NCI-H1694 treated with DMSO at 0.1 percent for 48 hours (cell line): ENCODE measurements at regions not wholly inside any gene's neighbourhood (a gene's known extent, or its start where the extent isn't known, plus 50 kb on each side); places are given as distances from the start of the nearest gene placed in this dataset.

Experiments
- DNase-seq: peaks from one replicate; lab custom pipeline; 2025; lab: John Stamatoyannopoulos, UW

DNA sequence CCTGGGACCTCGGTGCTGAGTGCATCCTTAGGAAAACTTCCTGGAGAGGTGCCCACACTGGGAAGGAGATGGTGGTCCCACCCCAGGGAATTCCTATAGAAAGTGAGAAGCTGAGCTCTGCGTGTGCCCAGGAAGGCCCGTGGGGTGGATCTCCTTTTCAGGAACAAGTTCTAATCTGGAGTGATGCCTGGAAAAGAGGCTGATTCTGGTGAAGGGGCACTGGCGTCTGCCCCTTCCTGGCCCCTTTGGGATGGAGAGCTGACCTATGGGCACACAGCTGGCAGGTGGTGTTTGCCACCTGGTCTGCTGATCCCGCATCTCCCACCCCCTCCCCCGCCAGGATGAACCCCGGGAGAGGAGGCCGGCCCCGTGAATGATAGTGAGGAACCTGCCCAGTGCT, 142.0 kb upstream of the RTL1 start:
- DNase-seq, result no peak

DNA sequence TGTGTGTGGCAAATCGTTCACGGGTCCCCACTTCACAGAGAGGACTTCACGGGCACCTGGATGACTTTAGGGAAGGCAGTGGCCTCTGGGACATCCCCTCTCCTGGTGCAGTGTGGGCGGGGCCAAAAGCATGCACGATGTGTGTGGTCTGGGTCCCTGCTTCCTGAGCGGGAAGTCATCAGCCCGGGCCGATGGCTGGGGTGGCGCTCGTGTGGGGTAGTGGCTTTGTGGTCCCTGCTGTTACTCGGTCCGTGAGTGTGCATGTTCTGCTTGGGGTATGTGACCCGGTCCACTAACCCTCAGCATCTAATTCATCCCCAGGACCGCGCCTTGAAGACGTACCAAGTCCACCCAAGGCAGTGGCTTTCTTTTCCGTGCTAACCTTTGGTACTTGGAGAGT, 142.5 kb upstream of the RTL1 start:
- DNase-seq, result no peak

DNA sequence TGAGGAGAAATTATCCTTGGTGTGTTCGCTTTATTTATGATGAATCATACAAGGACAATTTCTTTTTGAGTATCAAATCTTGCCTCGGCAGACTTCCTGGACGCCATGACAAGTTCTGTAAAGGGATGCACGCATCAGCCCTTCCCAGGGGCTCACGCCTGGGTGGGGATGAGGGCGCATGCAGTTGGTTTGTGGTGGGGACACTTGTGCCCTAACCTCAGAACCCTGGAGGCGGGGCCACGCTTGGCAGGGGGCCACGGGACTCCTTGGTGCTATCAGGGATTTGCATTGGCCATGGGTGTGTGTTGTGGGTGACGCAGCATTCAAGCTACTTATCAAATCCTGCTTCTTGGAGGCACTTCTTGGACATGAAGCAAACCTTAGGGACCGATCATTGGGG, 143.8 kb upstream of the RTL1 start:
- no peak for DNase-seq

DNA sequence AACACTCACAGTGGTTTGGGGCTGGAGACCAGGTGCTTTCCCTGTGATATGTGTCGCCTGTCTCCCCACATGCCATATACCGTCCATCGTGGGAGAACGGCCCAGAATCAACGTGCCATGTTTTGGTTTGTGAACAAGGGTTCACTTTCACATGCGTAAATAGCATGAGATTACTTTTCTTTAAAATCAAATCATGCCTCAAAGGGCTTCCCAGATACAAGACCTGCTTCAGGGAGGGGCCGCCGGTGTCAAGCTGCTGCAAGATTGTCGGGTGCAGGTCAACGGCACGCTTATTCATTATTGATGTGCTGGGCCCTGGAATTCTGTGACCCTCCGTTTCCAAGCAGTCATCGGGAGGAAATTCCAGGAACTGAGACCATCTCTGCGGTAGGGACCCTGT, 145.2 kb upstream of the RTL1 start:
- DNase-seq, result no peak

DNA sequence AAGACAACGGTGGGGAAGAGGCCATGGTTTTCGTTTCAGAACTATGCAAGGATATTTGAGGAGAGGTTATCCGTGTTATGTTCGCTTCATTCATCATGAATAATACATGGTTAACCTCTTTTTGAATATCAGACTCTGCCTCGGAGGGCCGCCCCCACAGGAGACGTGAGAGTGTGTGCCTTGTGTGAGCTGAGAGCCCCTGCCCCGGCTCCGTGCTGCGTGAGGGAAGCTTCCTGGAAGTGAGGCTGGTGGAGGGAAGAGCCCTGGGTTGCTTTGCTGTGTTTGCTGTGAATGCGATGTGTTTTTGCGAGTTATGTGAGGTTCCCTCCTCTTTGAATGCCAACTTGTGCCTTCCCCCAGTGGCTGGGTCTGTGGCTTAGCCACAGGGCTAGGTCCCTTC, 146.0 kb upstream of the RTL1 start:
- DNase-seq, result no peak

DNA sequence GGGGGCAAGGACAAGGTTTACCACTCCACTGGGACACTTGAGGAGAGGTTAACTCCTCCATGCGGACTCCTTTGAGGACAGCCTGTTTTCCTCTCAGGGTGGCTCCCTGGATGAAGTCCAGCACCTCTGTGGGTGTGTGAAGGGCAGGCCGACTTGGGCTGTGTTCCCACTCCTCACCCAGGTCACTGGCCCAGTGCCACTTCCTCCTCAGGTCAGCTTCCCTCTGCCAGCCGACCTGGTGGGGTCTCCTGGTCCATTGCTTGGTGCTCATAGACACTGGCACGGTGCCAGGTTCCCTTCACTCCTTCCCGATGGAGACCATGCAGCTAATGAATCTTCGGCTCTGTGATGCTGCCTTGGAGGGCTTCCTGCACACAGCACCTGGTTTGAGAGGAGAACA, 146.4 kb upstream of the RTL1 start:
- DNase-seq, result no peak

DNA sequence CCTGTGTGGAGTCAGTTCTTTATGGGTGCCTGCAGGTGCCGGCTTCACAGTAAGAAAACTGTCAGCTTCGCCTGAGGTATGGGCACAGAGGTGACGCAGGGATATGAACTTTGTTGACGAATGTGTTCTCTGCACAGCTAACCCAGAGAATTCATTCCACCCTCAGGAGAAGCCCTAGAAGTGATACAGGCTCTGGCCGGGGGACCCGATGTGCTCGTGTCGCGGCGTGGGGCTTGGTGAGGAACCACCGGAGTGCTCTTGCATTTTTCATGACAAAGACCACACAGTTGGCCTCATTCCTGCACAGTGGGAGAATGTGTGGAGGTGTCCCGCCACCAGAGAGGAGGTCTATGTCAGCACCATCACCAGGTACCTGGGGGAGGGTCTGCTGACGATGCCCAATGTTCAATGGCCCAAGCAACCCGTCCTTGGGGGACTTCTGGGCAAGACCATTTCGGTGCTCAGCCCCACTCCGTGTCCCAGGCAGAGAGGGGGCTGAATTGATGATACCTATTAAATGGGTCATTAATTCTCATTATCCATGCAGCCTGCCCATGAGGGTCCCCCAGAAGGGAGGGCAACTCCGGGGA, 147.5 kb upstream of the RTL1 start:
- DNase-seq, result no peak

DNA sequence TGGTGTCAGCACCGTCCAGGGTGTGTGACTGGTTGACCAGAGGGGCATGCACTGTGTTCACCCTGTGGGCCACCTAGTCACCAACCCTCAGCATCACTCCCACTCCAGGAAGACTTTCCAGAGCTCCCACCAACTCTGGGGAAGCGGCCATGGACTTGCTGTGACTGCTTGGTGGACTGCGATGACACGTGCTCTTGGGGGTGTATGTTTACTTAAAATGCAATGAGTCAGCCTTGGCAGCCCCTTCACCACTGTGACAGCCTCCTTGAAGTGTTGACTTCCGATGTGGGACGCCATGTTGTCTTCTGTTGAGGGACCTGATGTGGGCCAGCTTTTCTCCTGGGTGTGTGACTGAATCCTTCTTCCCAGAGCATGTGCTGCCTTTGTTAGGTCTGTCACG, 151.1 kb upstream of the RTL1 start:
- no peak for DNase-seq

DNA sequence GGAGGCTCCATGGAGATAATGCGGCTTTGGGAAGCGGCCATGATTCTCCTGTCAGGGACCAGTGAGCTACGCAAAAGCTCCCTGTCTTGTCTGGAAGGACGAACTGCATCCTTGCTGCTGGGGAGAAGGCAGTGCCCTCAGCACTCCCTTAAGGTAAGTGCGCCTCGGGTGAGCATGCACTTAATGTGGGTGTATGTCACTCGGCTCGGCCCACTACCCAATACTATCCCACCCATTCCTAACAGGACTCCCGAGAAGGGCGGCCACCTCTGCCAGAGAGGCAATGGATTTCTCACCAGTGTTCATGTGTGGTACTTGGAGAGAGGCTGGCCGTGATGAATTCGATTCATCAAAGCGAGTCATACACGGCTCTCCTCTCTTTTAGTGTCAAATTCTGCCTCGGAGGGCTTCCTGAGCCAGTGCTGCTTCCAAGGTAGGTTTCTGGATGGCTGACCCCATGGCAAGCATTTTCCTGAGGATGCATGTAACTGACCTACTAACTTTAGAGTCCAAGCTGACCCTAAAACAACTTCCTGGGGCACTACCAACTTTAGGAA, 151.7 kb upstream of the RTL1 start:
- DNase-seq, result no peak

DNA sequence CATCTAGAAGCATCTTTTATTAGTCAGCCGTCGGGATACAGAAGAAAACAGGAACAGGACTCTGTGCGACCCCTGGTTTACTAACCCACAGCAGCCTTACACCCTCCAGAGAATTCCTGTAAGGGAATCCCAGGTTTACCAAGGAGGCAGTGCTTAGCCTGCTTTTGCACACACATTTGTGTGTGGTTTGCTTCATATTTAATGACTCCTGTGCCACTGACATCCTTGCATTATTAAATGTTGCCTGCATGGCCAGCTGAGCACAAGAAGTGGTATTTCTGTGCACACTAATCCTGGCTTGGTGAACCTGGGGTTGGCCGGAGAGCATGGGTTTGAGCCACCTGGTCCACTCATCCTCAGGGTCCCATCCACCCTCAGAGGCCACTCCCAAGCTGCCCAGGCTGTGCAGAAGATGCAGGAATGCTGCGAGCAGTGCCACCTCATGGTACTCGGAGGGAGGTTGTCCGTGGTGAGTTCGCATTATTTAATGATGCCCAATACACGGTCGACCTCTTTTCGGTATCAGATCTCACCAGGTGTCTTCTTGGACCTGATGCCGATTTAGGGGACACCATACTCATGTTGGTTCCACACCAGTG, 152.4 kb upstream of the RTL1 start:
- DNase-seq, result no peak

DNA sequence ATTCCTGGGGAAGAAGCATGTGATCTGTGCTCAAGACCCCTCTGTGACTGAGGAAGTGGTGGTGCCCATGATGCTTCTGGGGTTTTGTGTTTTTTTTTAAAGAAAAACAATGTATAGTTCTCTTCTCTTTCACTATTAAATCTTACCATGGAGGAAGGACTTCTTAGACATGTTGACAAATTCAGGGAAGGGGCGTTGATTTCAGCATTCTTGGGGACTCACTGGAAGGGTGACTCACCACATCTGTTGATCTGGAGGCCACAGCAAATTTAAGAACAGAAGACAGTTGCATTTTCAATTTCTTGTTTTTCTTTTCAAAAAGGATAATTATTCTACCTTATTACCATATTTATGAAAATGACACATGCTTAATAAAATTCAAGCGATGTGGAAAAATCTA, 152.9 kb upstream of the RTL1 start:
- no peak for DNase-seq

DNA sequence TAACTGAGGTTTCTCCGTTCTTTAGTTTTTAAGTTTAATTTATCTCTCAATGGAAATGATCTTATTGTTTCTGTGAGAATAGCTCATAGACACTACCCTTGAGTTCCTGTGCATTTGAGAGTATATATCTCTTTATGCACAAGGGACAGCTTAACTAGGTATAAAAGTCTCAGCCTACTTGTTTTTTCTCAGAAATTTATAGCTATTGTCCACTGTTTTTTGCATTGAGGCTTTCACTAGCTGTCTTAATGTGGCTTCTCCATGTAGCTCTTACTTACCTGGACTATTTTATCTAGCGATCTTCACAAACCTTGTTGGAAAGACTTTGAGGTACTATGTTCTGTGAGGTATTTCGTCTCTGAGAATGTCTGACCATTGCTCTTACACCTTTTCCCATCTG, 153.9 kb upstream of the RTL1 start:
- no peak for DNase-seq

DNA sequence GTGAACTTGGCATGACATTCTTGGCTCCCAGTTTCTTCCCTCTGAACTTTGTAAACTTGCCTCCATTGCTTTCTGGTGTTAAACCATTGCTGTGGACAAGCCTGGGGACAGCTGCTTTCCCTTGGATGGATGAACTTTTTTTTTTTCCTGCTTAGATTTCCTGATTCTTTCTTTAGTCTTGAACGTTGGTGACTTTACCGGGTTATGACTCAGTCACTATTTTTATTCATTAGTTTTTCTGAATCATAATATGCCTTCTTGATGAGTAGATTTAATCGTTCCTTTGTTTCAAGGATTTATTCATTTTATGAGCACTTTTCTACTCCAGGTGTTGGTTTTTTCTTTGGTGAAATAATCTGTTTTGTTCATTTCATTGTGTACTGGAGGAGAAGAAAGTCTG, 155.0 kb upstream of the RTL1 start:
- DNase-seq, result peak; percentile 76

DNA sequence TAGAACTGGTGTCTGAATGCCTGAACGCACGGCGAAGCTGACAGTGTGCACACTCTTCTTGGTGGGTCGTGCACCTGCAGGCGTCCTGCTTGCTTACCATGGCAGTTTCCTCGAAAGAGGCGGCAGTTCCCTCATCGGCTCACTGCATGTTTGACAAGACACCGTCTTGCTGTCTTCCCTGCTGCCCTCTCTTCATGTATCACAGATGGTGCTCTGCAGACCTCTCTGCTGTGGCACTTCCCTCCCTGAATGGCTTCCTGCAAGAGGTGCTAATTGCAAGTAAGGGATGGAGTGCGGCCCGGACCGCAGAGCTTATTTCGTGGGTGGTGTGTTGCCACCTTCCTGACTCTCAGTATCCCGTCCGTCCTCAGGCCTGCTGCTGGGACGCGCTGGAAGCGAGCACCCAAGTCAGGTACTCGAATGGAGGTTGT, 156.7 kb upstream of the RTL1 start:
- no peak for DNase-seq

DNA sequence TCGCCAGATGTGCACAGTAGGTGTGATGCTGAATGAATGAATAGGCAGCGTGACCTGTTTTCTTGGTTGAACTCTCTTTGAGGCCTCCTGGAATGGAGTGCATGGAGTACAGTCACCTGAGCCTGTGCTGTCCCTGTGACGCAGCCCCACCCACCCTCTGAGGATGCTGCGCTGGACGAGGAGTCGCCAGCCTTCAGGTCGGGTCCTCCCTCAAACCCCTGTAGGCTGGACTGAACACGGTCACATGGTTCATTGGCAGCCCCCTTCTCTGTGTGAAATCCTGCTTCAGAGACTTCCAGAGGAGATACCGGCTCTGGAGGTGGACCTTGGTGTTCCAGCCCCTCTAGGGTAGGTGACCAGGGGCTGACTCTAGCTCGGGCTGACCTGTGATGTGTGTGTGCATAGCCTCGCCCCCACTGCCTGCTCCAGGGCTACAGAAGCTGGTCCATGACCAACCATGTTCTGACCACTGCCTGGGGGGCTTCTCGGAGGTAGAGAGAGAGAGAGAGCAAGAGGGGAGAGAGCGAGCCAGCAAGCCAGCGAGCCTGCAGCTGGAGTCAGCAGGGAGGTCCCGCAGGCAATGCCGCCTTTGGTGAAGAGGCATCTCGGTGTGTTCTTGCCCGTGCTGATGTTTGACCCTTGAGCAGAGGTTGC, 158.0 kb upstream of the RTL1 start:
- no peak for DNase-seq

DNA sequence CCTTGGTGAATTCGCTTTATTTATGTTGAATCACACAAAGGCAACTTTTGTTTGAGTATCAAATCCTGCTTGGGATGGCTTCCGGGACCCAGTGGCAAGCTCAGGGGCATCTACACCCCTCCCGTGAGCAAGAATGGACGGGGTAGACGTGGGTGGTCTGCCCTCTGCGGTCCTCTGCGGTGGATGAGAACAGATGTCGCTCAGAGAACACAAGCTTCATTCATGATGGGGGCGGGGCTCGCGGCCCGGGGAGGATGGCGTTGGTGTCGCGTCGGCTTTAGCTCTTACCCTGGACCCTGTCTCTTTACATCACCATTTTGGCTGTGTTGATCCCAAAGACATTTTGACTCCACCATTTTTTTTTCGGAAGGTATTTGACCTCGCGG, 158.5 kb upstream of the RTL1 start:
- no peak for DNase-seq

DNA sequence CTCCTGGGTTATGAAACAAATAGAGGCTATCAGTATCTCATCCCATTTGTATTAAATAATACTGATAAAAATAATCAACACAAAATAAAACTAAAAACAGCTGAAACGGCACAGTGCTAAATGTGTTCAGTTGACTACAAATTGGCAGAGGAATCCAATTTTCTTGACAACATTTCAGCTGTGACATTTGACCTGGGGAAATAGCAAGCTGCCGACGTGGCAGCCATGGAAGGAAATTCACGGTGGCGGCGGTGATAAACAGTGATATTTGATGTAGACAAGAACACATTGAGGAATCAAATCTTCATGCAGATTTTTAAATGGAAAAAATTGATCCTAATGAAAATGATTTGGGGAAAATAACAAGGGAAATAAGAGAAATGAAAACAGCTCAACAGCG, 159.1 kb upstream of the RTL1 start:
- no peak for DNase-seq

DNA sequence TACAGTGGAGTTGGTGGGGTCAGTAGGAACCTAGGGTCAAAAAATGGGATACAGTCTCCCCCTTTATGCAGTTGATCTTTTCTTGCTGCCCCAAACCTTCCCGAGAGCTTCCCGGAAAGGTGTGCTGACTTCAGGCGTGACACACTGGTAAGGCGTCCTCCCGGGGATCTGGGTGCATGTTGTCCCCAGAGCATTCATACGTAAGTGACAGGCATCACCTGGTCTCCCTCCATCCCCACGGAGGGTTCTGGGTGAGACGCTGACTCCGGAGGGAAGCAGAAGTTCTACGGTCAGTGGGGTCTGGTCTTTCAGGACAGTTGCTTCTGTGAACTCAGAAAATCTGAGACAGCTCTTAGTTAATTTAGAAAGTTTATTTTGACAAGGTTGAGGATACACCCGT, 159.6 kb upstream of the RTL1 start:
- no peak for DNase-seq

DNA sequence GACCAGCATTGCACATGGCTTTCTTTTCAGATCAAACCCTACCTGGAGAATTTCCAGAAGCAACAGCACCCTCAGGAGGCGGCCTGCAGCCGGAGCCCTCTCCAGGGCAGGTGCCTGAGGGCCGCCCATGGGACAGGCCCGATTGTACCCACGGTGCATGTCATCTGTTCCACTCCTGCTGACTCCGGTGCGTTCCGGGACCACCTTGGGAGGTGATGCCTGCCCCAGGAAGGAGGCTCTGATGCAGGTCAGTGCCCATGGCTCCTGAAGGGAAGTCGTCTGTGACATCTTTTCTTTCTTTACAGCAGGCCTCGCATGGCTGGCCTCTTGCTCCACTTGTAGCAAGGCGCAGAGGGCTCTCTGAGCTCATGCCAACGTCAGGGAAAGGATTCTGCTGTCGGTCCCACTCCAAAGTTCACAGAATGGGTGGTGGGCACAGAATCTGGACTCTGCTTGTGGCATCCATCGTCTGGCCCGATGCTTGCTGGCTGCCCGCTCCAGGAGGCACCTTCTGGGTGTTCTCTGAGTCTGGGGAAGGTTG, 160.7 kb upstream of the RTL1 start:
- no peak for DNase-seq

DNA sequence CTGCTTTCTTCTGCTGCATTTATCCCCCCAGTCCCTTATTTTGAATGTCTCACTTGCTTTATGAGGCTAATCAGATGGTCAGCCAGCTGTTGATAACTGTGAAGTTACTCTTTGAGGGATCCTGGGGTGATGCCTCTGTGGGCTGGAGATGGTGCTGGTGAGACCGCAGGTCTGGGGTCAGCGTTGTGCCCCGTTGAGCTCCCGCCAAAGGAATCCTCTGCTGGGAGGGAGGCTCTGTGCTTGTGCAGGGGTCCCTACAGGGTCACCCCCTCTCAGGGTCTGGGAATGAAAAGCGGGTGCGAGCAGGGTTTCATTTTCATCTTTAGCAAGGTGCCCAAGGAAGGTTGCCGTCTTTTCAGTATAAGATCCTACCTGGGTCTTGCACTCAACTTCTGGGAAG, 161.2 kb upstream of the RTL1 start:
- no peak for DNase-seq

DNA sequence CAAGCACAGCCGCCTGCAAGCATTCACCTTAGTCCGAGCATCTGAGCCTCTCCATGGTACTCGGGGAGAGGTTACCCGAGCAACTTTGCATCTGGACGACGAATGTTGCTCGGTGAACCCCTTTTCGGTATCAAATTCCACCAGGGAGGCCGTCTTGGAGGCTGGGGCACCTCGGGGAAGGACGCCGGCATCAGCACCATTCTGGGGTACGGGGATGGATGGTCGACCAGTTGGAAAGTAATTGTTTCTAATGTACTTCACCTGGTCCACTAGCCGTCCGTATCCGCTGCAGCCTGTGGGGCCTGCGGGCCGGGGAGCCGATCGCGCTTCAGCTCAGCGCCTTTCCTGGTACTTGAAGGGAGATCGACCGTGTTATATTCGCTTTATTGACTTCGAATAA, 161.7 kb upstream of the RTL1 start:
- DNase-seq, result no peak

DNA sequence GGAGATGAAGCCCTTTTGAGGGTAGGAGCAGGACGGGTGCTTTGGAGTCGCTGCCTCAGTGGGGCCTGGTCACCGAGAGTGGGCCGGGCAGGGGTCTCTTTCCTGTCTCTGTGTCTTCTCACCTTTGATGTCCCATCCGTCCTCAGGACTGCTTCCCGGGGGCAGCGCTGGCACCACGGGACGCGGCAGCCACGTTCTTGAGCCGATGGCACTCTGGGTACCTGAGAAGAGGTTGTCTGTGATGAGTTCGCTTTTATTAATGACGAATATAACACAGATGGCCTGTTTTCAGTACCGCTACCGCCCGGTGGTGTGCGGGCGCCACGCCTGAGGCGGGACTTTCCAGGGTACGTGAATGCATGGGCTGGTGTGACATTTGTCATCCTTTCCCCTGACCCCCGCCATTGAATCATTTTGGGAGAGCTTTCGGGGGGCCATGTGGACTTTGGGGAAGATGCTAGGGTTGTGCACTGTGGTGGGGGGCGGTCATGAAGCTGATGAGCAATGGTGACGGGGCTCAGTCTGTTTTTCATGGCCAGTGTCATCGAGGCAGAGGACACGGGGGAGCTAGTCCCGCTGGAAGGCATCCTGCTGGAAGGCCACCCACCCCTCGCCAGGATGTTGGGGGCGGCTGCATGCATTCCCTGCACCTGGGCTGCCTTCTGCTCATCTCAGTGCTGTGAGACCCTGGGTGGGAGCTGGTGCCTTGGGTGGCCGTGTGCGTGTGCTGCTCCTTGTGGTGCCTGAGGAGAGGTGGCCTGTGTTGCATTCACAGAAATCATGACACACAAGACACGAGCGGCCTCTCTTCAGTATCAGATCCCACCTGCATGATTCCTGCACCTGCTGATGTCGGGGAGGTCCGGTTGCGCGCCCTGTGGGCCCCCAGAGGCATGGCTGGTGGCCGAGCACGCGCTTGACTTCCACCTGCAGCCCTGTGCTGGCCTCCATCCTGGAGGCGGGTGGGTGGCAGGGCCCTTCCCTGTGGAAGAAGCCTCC, 162.5 kb upstream of the RTL1 start:
- DNase-seq, result no peak
